ENCODE measurements at regions not wholly inside any gene's neighbourhood (a gene's known extent, or its start where the extent isn't known, plus 50 kb on each side); places are given as distances from the start of the nearest gene placed in this dataset.

GRCh38 chr10:109727436-109727835, 195.9 kb downstream of the XPNPEP1 start:
- intact Hi-C loops (cut with micrococcal nuclease), result no loop called here
- H3K9me3 Mint-ChIP-seq (ENCODE audit: unreplicated experiment), result no peaks in the 10 kb centered on the region
- ChIA-PET CTCF (no interaction called here), POLR2A (no interaction called here)
- no peak for TF ChIP-seq CTCF (IDR thresholded peaks at IDR 0.05; ENCODE audit: unreplicated experiment)
- no peaks in the 10 kb centered on the region for H3K36me3 Mint-ChIP-seq (ENCODE audit: insufficient read depth, unreplicated experiment)
- no peak overlapping the region for H3K4me3 Mint-ChIP-seq (ENCODE audit: unreplicated experiment)
- H3K4me1 Mint-ChIP-seq (ENCODE audit: insufficient read depth, unreplicated experiment), result no peaks in the 10 kb centered on the region
- no peaks in the 10 kb centered on the region for H3K27me3 Mint-ChIP-seq (ENCODE audit: insufficient read depth, unreplicated experiment)
- DNase-seq (ENCODE audit: unreplicated experiment), result no peak
- no peak overlapping the region for H3K27ac Mint-ChIP-seq (ENCODE audit: low read depth, unreplicated experiment)
- BruUV-seq (replicated peaks), result no TSS peak

GRCh38 chr10:109726473-109726872, 196.8 kb downstream of the XPNPEP1 start:
- H3K36me3 Mint-ChIP-seq (ENCODE audit: insufficient read depth, unreplicated experiment), result no peaks in the 10 kb centered on the region
- intact Hi-C loops (cut with micrococcal nuclease), result no loop called here
- POLR2A ChIA-PET, result no interaction called here
- CTCF ChIA-PET, result interaction anchor here (0.6 kb wide), 1 partner anchor 600 kb away, joined by 3 read pairs; no protein-coding TSS in a partner anchor
- H3K27ac Mint-ChIP-seq (ENCODE audit: low read depth, unreplicated experiment), result no peak overlapping the region
- no peak overlapping the region for H3K4me3 Mint-ChIP-seq (ENCODE audit: unreplicated experiment)
- no peak for DNase-seq (ENCODE audit: unreplicated experiment)
- H3K27me3 Mint-ChIP-seq (ENCODE audit: insufficient read depth, unreplicated experiment), result no peaks in the 10 kb centered on the region
- TF ChIP-seq CTCF (IDR thresholded peaks at IDR 0.05; ENCODE audit: unreplicated experiment), result no peak
- no peaks in the 10 kb centered on the region for H3K9me3 Mint-ChIP-seq (ENCODE audit: unreplicated experiment)
- BruUV-seq (replicated peaks), result no TSS peak
- H3K4me1 Mint-ChIP-seq (ENCODE audit: insufficient read depth, unreplicated experiment), result no peaks in the 10 kb centered on the region

GRCh38 chr10:109723305-109723704, 200.0 kb downstream of the XPNPEP1 start:
- no TSS peak for BruUV-seq (replicated peaks)
- H3K36me3 Mint-ChIP-seq (ENCODE audit: insufficient read depth, unreplicated experiment), result no peaks in the 10 kb centered on the region
- H3K9me3 Mint-ChIP-seq (ENCODE audit: unreplicated experiment), result no peaks in the 10 kb centered on the region
- TF ChIP-seq CTCF (IDR thresholded peaks at IDR 0.05; ENCODE audit: unreplicated experiment), result no peak
- H3K4me1 Mint-ChIP-seq (ENCODE audit: insufficient read depth, unreplicated experiment), result no peaks in the 10 kb centered on the region
- no peak for DNase-seq (ENCODE audit: unreplicated experiment)
- H3K27ac Mint-ChIP-seq (ENCODE audit: low read depth, unreplicated experiment), result no peak overlapping the region
- CTCF ChIA-PET, result no interaction called here
- POLR2A ChIA-PET, result no interaction called here
- intact Hi-C loops (cut with micrococcal nuclease), result no loop called here
- no peak overlapping the region for H3K4me3 Mint-ChIP-seq (ENCODE audit: unreplicated experiment)
- no peaks in the 10 kb centered on the region for H3K27me3 Mint-ChIP-seq (ENCODE audit: insufficient read depth, unreplicated experiment)

- no peak overlapping the region for H3K27ac Mint-ChIP-seq (ENCODE audit: low read depth, unreplicated experiment)
- POLR2A ChIA-PET, result interaction anchor here (0.6 kb wide), 1 partner anchor 44 kb away, joined by 3 read pairs; no protein-coding TSS in a partner anchor
- H3K27me3 Mint-ChIP-seq (ENCODE audit: insufficient read depth, unreplicated experiment), result no peaks in the 10 kb centered on the region
- CTCF ChIA-PET, result no interaction called here
- BruUV-seq (replicated peaks), result no TSS peak
- no peaks in the 10 kb centered on the region for H3K4me1 Mint-ChIP-seq (ENCODE audit: insufficient read depth, unreplicated experiment)
- H3K4me3 Mint-ChIP-seq (ENCODE audit: unreplicated experiment), result no peak overlapping the region
- intact Hi-C loops (cut with micrococcal nuclease), result no loop called here
- TF ChIP-seq CTCF (IDR thresholded peaks at IDR 0.05; ENCODE audit: unreplicated experiment), result no peak
- no peaks in the 10 kb centered on the region for H3K36me3 Mint-ChIP-seq (ENCODE audit: insufficient read depth, unreplicated experiment)
- no peaks in the 10 kb centered on the region for H3K9me3 Mint-ChIP-seq (ENCODE audit: unreplicated experiment)
- DNase-seq (ENCODE audit: unreplicated experiment), result no peak
These were observed 201.8 kb downstream of the XPNPEP1 start for GRCh38 chr10:109721453-109722064.

Measured in MCF 10A (cell line).